NCI-H460 (cell line): ENCODE measurements at regions not wholly inside any gene's neighbourhood (a gene's known extent, or its start where the extent isn't known, plus 50 kb on each side); places are given as distances from the start of the nearest gene placed in this dataset.

ENCODE experiments used
- DNase-seq: peaks from one replicate; pipeline ENCODE4 v3.0.0-alpha.2; 2016; ENCODE audit warnings: low read depth; ENCODE audit errors: extremely low read depth

GRCh38 chr2:172200495-172201085, 97.9 kb upstream of the DLX2 start:
- no peak for DNase-seq

GRCh38 chr2:172204309-172204708, 101.6 kb upstream of the DLX2 start:
- DNase-seq = no peak

GRCh38 chr2:172204762-172205161, 102.1 kb upstream of the DLX2 start:
- no peak for DNase-seq

GRCh38 chr2:172205292-172205691, 102.6 kb upstream of the DLX2 start:
- no peak for DNase-seq

- DNase-seq = no peak
Observed at GRCh38 chr2:172207911-172208310, 105.2 kb upstream of the DLX2 start.

GRCh38 chr2:172208791-172209325, 106.2 kb upstream of the DLX2 start:
- no peak for DNase-seq

- no peak for DNase-seq
Observed at GRCh38 chr2:172210599-172210998, 107.9 kb upstream of the DLX2 start.

- no peak for DNase-seq
Observed at GRCh38 chr2:172211512-172211911, 108.8 kb upstream of the DLX2 start.

- no peak for DNase-seq
Observed at GRCh38 chr2:172213116-172213860, 110.6 kb upstream of the DLX2 start.

GRCh38 chr2:172214252-172214651, 111.6 kb upstream of the DLX2 start:
- DNase-seq = no peak

- no peak for DNase-seq
Observed at GRCh38 chr2:172215172-172215935, 112.7 kb upstream of the DLX2 start.

GRCh38 chr2:172215936-172216335, 113.2 kb upstream of the DLX2 start:
- no peak for DNase-seq

- no peak for DNase-seq
Observed at GRCh38 chr2:172216477-172216876, 113.8 kb upstream of the DLX2 start.

GRCh38 chr2:172219201-172219600, 116.5 kb upstream of the DLX2 start:
- no peak for DNase-seq

- no peak for DNase-seq
Observed at GRCh38 chr2:172220121-172220520, 117.4 kb upstream of the DLX2 start.

GRCh38 chr2:172223601-172224054, 120.9 kb upstream of the DLX2 start:
- DNase-seq = no peak

GRCh38 chr2:172225786-172226185, 123.1 kb upstream of the DLX2 start:
- no peak for DNase-seq

GRCh38 chr2:172226244-172227061, 123.8 kb upstream of the DLX2 start:
- peak; percentile 20 for DNase-seq

GRCh38 chr2:172227719-172228118, 125.0 kb upstream of the DLX2 start:
- no peak for DNase-seq

- DNase-seq = no peak
Observed at GRCh38 chr2:172228177-172228808, 125.6 kb upstream of the DLX2 start.
